Cardiac muscle cell (in vitro differentiated cells and primary cell): ENCODE measurements at regions not wholly inside any gene's neighbourhood (a gene's known extent, or its start where the extent isn't known, plus 50 kb on each side); places are given as distances from the start of the nearest gene placed in this dataset.

Source experiments
- DNase-seq, 2 donors: peaks; one replicate each; pipeline versions ENCODE4 v3.0.0 to v3.0.0-alpha.2; 2010 to 2017; ENCODE audit warnings: low read depth in 1 of 2, low spot score in 1 of 2
- H3K27ac ChIP-seq: fragments of 200-600 bp; sonication (generic); 2 replicates; pipeline ENCODE4 v1.5.1; 2016
- H3K27me3 ChIP-seq: fragments of 200-600 bp; sonication (generic); 2 replicates; pipeline ENCODE4 v1.6.0; 2016; ENCODE audit warnings: control low read depth
- H3K36me3 ChIP-seq: fragments of 200-600 bp; sonication (generic); 2 replicates; pipeline ENCODE4 v1.5.1; 2016; ENCODE audit warnings: control low read depth
- H3K4me1 ChIP-seq: fragments of 200-600 bp; sonication (generic); 2 replicates; pipeline ENCODE4 v1.8.1; 2017; ENCODE audit warnings: low read depth, mild to moderate bottlenecking, mixed run types
- H3K4me3 ChIP-seq: fragments of 200-600 bp; sonication (generic); 2 replicates; pipeline ENCODE4 v1.5.1; 2016; ENCODE audit warnings: mild to moderate bottlenecking
- H3K9me3 ChIP-seq: fragments of 200-600 bp; sonication (generic); 2 replicates; pipeline ENCODE4 v1.5.1; 2017; ENCODE audit warnings: low read depth, mild to moderate bottlenecking, control low read depth
- CTCF ChIP-seq: IDR thresholded peaks from 2 replicates; pipeline ENCODE4 v1.5.1; 2012; ENCODE audit warnings: low read depth, mild to moderate bottlenecking, low read length

GRCh38 chr3:64393193-64393592, 167.9 kb upstream of the PRICKLE2 start:
- H3K9me3 ChIP-seq = no peaks in the 10 kb centered on the region
- H3K4me1 ChIP-seq = no peaks in the 10 kb centered on the region
- DNase-seq = no peak
- no peaks in the 10 kb centered on the region for H3K36me3 ChIP-seq
- TF ChIP-seq CTCF = no peak
- no peak overlapping the region for H3K27ac ChIP-seq
- H3K4me3 ChIP-seq = no peak overlapping the region
- no peaks in the 10 kb centered on the region for H3K27me3 ChIP-seq

GRCh38 chr3:64392001-64392400, 166.7 kb upstream of the PRICKLE2 start:
- Histone ChIP-seq H3K27ac (no peak overlapping the region), H3K4me1 (no peaks in the 10 kb centered on the region), H3K9me3 (no peaks in the 10 kb centered on the region), H3K27me3 (no peaks in the 10 kb centered on the region), H3K36me3 (no peaks in the 10 kb centered on the region), H3K4me3 (no peak overlapping the region)
- TF ChIP-seq CTCF = no peak
- DNase-seq = no peak

- H3K27me3 ChIP-seq = no peaks in the 10 kb centered on the region
- no peak for DNase-seq
- H3K4me3 ChIP-seq = no peak overlapping the region
- TF ChIP-seq CTCF = no peak
- no peaks in the 10 kb centered on the region for H3K36me3 ChIP-seq
- H3K9me3 ChIP-seq = no peaks in the 10 kb centered on the region
- H3K27ac ChIP-seq = no peak overlapping the region
- H3K4me1 ChIP-seq = no peaks in the 10 kb centered on the region
Observed at GRCh38 chr3:64390893-64391292, 165.6 kb upstream of the PRICKLE2 start.

GRCh38 chr3:64388886-64389285, 163.6 kb upstream of the PRICKLE2 start:
- H3K27ac ChIP-seq = no peak overlapping the region
- H3K4me1 ChIP-seq = no peaks in the 10 kb centered on the region
- no peaks in the 10 kb centered on the region for H3K27me3 ChIP-seq
- no peak for TF ChIP-seq CTCF
- DNase-seq = no peak
- H3K36me3 ChIP-seq = no peaks in the 10 kb centered on the region
- H3K4me3 ChIP-seq = no peak overlapping the region
- H3K9me3 ChIP-seq = no peaks in the 10 kb centered on the region

GRCh38 chr3:64387688-64388087, 162.4 kb upstream of the PRICKLE2 start:
- H3K9me3 ChIP-seq = no peaks in the 10 kb centered on the region
- DNase-seq = no peak
- no peak overlapping the region for H3K4me3 ChIP-seq
- no peaks in the 10 kb centered on the region for H3K27me3 ChIP-seq
- no peaks in the 10 kb centered on the region for H3K4me1 ChIP-seq
- no peaks in the 10 kb centered on the region for H3K36me3 ChIP-seq
- TF ChIP-seq CTCF = no peak
- H3K27ac ChIP-seq = no peak overlapping the region

- Histone ChIP-seq H3K27me3 (no peaks in the 10 kb centered on the region), H3K4me3 (no peak overlapping the region), H3K4me1 (no peaks in the 10 kb centered on the region), H3K27ac (no peak overlapping the region), H3K36me3 (no peaks in the 10 kb centered on the region), H3K9me3 (no peaks in the 10 kb centered on the region)
- no peak for DNase-seq
- no peak for TF ChIP-seq CTCF
Observed at GRCh38 chr3:64385277-64385676, 160.0 kb upstream of the PRICKLE2 start.
